GM19438 (cell line): ENCODE measurements at regions not wholly inside any gene's neighbourhood (a gene's known extent, or its start where the extent isn't known, plus 50 kb on each side); places are given as distances from the start of the nearest gene placed in this dataset.

Experiments used
- ATAC-seq: cut with Tn5 transposase; IDR thresholded peaks from one replicate; pipeline ENCODE4 v1.9.1; 2021; ENCODE audit warnings: low read depth; ENCODE audit not compliant: unreplicated experiment

DNA sequence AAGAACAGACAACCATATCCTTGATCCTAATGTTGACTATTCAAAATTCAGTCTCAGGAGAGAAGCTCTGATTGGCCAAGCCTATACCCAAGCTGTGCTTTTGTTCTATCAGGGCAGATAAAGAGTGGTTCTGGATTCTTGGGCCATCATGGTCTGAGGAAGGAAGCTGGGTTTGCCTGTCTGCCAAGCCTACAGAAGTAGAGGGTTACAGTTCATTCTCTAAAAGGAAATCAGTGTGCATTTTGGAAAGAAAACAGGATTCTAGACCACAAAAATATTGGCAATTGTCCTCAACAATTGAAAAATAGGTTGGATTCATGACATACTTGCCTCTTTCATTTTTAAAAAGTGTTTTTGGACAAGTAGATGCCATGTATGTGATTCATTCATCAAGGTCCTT lies 145.4 kb upstream of the BMP2 start:
- no peak for ATAC-seq

DNA sequence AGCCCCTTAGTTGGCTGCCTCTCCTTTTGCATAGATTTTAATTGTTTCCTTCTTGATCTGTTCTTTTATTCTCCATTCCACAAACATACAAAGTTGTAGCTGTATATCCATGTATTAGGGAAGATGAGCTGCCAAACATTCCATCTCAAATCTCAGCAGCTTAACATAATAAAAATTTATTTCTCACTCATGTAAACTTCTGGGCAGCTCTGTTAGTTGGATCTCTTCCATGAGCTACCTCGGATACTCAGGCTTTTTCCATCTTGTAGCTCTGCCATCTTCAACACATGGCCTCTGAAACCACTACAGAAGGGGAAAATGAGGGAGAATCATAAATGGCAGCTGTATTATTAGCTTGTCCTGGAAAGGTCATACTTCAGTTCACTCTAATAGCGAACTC lies 149.4 kb upstream of the BMP2 start:
- ATAC-seq, result no peak

DNA sequence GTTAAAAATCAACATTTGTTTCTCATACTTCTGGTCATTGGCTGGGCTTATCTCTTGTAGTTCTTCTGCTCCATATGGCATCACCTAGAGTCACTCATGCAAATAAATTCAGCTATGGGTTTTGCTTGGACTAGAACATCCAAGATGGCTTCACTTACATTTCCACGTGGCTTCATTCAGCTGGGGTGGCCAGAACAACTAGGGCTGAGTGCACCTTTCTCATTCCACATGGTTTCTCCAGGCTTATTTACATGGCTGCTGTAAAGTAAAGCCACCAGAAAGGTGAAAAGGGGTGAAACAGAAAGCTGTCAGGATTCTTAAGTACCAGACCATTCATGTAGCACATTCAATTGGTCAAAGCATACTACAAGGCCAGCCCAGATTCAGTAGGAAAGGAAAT lies 151.1 kb upstream of the BMP2 start:
- no peak for ATAC-seq

DNA sequence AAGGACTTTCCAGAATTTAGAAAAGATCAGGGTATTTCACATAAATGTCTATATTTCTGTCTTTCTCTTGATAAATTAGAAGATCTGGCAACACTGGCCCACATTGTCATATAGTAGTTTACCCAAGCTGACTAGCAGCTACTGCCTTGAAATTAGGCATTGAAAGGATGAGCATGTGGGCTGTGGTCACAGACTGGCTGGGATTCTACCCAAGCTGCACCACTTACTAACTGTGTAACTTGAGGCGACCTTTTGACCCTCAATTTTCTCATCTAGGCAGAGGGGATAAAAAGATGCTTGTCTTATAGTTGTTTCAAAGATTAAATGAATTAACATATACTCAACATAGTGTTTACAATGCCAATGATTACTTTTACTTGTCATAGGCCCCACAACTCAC lies 152.7 kb upstream of the BMP2 start:
- no peak for ATAC-seq

DNA sequence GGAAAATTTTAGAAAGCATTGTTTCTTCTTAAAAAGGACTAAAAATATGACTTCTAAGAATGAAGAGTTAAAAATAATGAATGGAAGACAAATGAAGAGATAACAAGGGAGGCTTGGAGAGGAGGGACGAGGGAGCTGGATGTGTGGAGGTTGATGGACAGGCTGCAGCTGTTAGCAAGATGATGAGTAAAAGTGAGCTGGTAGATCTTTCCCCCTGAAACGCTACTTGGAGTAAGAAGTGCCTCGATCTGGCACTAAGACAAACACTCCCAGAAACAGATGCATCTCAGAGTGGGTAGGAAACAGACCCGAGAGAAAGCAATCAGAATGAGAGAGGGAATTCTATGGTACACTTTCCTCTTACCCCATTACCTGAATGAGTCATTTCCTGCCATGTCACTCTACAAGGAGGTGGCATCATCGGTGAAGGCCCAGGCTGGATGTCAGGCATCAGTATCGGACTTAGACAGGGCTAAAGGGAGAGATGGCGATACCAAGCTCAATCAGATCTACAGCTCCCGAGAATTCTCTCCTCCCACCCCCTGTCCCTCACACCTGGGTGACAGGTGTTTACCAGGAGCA lies 154.1 kb upstream of the BMP2 start:
- ATAC-seq, result no peak

DNA sequence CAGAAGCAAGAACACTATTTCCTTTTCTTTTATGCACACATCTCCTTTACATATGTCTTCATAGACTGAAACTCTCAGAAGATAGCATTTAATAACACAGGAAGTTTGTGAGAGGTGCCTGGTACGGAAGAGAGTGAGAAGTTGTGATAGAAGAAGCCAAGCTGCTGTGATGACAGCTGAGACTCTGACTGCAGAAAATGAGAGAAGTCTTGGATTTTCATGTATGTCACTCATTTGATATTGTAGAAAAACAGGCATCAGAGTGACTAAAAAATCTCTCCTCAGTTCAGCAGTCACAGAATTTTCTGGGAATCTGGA lies 154.9 kb upstream of the BMP2 start:
- no peak for ATAC-seq

DNA sequence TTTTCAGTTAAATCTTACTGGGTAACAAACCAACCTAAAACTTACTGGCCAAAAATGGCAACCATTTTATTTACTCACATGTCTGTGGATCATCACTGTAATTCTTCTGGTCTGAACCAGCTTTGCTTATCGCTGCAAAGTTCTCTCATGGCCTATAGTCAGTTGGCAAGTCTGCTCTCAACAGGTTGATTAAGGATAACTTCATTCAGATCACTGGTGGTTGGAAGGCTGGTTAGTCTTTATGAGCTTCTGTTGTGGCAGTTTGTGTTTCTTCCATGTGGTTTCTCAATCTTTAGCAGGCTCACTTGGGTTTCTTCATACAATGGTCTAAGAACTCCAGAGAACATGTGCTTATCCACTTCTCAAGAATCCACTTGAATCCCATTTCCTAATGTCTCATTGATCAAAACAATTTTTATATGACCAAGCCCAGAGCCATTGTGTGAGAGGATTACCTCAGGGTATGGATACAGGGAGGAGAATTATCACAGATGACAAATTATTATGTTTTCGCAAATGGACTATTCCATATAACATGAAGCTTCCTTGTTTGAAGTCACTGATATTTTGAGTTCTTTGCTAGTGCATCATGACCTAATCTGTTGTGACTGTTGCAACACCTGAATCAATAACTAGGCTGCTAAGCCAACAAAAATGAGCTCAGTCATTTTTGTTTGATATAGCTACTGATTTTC lies 155.4 kb upstream of the BMP2 start:
- no peak for ATAC-seq

DNA sequence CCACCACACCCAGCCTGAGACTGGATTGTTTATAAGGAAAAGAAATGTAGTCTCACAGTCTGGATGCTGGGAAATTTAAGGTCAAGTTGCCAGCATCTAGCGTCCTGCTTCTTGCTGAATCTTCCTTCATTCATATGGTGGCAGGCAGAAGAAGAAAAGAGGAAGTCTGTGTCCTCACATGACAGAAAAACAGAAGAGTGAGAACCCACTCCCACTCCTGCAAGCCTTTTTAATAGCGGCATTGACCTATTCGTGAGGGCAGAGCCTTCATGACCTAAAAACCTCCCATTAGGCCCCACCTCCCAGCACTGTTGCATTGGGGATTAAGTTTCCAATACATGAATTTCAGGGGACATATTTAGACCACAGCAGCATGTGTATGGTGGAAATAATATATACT lies 160.8 kb upstream of the BMP2 start:
- no peak for ATAC-seq

DNA sequence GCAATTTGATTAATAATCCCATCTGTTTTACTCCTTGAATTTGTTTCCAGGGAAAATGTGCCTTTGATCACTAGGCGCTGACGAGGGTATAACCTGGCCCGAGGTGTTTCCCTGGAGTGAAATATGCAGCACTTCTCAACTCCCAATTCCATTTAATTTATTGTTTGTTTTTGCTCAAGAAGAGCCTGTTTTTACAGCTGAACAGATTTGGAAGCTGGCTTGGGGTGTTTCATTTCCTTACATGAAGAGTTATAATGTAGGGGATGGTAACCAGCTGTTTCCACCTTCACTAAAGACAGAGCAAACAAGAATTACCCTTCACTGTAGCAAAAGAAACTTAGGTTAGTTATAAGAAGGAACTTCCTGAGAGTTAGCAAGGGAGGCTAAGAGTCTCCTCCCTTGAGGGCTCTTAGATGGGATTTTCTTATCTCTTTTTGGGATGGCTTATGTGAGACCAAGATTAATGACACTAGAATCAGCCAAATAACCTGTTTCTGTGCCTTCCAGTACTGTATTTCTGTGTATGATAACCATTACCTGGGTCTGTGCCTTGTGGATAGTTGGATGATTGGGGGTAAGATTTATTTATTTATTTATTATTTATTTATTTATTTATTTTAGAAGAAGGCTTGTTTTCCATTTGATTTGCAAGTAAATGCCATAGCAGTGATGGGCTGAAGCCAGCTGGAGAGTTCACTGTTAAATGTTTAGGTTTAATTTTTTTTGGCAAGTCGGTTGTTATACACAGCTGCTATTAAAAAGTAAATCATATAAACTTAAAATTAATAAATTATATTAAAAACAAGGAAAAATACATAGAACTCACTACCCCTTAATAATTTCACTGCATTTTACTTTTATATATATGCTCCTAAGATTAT lies 162.2 kb upstream of the BMP2 start:
- no peak for ATAC-seq

DNA sequence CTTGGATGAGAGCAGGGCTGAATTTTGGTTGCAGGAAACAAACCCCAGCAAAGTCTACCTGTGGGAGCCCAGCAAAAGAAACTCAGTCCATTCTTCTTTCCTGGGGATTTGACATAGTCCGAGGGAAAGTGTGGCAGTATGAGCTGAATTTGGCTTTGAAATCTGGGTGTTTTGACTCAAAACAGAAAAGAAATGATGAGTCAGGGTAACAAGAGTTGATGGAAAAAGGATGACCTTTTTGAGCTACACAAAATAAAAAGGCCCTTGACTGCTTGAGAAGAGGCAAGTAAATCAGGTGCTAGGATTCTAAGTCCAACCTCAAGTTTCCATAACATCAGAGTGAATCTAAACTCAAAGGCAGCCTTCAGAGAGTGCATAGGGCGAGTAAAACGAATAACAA lies 163.3 kb upstream of the BMP2 start:
- ATAC-seq, result no peak

DNA sequence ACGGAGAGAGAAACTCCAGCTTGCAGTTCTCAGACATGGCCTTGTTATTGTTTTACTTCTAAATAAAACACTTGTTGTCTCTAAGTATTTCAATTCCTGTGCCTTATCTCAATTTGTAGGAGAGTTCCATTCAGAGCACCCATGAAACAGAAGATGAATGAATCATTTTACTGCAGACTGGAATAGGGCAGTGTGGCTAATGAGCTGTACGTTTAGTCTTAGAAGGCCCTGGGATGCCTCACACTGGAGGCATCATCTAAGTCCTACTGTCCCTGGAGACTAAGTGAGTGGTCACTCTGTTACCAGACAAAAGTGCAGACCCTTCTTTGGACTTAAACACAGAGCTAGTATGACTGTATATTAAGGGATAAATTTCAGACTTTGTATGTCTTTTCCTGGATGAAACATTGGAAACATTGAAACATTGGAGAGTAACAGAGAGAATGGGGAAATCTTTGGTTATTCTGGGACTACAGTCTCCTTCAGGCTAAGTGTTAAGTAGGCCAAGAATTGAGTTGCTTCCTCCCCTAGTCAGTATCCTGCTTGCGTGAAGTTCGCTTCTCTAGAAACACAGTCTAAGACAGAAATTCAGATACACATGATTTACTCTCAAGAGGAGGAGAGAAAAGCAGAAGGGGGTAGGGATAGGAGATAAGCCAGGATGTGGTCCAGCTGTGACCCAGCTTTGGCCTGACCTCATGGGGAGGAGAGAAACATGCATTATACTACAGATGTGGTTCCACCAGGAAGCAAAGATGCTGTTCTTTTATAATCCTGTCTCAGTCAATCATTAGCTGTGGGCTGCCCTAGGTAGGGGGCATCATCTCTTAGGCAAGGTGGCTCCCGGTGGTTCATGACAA lies 167.4 kb upstream of the BMP2 start:
- ATAC-seq, result no peak

DNA sequence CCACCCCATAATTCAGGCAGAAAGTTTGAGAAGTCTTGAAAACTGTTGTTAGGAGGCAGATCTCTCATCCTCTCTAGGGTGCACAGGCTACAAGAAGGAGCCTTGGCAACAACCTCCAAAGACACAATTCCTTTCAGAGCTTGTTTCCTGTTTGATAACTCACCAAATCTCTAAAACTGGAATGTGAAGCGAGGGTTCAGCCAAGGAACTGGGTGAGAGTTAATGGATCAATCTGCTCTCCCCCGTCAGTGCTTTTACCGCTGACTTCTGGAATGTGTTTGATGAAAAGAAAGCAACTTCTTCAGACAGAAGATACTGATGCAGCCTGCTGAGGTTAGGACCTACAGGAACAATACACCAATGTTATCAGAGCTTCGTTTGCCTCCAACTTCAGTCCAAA lies 171.8 kb upstream of the BMP2 start:
- ATAC-seq, result no peak

DNA sequence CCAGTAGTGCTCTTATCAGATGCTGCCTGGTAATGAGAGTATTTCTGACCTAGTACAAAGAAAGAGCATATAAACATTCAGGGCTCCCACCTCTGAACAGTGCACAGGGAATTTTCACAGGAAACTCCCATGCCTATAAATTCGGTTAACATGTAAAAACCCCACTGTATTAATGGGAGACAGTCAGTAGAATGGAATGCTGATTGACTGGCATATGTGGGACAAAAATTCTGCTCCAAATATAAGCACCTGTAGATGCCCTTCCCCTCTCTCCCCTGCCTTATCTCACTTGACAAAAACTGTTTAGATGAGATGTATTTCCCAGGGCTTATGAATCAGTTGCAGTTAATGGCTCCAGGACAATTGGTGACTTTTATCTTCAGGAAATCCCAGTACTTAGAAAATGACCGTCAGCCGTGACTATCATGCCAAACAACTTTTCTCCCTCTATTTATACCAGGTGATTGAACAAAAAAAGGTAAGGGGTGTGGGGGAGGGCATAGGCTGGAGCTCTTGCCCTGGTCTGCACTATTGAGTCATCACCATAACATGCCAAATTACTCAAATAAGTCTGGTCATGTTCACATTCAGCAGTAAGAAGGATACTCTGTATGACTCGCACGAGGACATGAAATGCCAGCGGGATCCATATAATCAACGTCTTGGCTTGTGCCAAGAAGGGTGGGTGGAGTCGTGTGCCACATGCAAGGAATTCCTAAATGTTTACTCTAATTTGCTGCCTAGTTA lies 176.4 kb upstream of the BMP2 start:
- ATAC-seq, result no peak

DNA sequence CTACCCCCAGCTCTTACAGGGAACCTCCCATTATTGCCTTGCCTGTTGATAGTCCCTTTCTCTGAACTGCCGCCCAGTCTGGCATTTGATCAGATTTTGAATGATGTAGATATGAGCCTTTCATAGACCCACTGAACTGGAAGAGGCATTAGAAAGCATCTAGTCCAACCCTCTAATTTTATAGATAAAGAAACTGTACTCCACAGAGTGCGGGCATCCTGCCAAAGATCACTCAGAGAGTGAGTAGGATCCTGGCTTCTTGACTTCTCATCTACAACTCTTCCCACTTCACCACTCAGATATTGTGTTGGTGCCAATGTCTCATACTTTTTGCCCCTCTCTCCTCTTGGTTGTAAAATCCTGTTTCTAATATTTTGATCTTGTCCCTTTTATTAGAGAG lies 179.2 kb upstream of the BMP2 start:
- ATAC-seq, result no peak

DNA sequence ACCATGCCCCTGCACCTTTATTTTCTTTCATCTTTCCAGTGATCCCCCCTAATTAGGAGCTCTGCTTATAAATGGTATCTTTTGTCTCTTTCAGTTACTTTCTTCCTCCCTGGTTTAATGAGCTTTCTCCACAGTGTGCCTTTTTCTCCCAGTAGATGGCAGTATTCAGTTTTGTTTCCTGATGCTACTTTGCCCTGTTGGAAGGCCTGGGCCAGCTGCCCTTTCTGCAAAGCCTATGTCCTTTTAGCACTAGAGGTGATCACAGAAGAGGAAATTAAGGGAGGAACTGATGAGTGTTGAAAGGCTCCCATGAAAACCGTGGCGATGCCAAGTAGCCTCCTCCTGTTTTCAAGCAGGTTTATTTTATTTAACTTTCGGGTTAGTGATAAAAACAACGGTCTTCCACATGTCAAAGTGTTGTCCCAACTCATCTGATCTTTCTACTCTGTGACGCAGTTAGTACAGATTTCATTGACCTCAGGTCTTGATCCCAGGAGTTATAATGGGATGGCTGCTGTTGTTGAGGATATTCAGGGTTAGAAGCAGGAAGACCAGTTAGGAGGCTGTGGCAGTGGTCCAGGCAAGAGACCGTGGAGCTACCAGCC lies 184.2 kb upstream of the BMP2 start:
- ATAC-seq, result peak; percentile 85

DNA sequence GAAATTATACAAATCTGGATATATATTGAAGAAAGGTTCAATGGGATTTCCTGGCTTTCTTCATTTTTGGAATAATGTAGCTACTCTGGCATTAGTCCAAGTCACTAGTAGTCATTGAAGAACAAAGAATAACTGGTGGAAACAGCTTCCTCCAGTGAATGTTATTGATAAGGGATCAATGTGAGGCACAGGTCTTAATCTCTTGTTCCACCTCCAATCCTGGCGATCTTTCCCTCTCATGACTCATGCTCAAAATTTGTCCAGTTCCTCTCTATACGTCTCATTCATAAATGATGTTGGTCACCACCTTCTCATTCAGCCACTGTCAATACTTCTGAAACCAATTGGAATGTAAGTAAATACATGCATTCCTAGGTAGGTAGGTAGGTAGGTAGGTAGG lies 185.0 kb upstream of the BMP2 start:
- no peak for ATAC-seq

DNA sequence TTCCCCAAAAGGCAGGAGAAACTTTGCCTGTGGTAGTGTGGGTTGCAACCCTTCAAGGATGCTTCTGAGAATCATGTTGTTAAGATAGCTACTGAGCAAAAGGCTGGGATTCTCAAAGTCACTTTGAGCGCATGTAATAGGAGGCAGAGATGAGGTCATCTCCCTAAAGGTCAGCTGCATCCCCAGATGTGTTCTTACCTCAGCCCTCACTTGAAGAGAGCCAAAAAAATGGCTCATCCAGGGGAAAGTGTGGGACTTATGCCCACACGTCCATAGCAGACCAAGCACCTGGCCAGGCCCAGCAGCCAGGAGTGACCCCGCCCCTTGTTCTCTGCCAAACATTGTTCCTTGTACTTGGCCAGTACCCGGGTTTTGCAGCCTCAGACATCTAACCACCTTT lies 187.0 kb upstream of the BMP2 start:
- ATAC-seq, result no peak

DNA sequence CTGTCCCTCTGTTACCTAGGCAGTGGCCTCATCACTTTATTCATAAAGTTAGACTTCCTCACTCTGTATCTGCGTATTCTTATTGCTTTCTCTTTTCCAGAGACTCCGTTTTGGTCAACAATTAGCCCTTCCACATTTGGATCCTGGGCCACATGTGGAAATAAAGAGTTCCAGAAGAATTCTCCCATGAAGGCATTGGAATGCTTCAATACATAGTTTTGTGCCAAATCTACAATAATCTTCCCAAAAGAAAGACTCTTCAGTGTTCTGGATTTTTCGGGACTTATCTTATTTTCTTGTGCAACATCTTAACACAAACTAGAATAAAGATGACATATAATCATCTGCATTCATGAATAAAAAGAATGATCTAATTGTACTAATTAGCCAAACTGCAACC lies 187.7 kb upstream of the BMP2 start:
- no peak for ATAC-seq

DNA sequence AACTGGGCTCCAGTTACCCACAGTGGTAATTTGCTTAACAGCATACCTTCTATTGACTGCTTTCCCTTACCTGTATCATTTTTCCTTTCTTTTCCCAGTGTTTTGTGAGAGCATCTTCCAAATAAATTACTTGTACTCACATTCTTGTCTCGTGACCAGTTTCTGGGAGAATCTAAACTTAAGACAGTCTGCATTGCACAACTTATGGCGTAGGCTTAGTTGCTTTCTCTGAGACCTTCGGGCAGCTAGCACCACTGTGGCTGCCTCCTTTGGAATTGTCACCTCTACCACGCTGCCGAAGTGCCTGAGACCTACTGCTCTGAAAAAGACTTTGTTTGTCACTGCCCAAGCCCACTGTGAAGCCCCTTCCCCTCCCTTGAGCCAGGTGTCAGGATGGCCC lies 188.1 kb upstream of the BMP2 start:
- no peak for ATAC-seq

DNA sequence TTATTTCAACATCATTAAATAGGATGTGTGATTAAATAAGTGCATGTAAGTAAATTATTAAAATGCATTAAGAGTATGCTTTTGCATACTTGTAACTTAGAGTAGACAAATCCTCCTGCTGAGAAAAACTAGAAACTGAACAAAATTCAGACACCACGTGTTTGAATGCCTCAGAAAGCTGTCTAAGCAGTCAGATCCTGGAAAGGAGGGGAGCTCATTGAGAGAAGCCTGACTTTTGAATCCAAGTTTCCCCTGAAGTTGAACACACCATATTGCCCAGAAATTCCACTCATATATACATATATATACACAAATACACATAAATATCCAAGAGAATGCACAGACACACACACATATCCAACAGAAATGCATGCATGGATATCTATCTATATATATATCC lies 190.0 kb upstream of the BMP2 start:
- no peak for ATAC-seq
